Panc1 (cell line): ENCODE measurements at regions not wholly inside any gene's neighbourhood (a gene's known extent, or its start where the extent isn't known, plus 50 kb on each side); places are given as distances from the start of the nearest gene placed in this dataset.

Source experiments
- CTCF ChIP-seq: fragments of 450-650 bp; IDR thresholded peaks from 2 replicates; pipeline ENCODE4 v1.5.1; 2017; ENCODE audit warnings: mild to moderate bottlenecking
- POLR2AphosphoS5 ChIP-seq: IDR thresholded peaks from 2 replicates; pipeline ENCODE4 v1.6.1; 2012; ENCODE audit warnings: mild to moderate bottlenecking, low read depth, low read length, moderate library complexity
- TCF7L2 ChIP-seq: IDR thresholded peaks from 2 replicates; pipeline ENCODE4 v1.6.1; 2011; ENCODE audit warnings: mild to moderate bottlenecking, low read depth, low read length, inconsistent platforms

- TF ChIP-seq CTCF (no peak; the same call in 1 of the 2 replicates), POLR2AphosphoS5 (no peak), TCF7L2 (no peak)
Observed at GRCh38 chr9:82903503-82903902, 159.4 kb downstream of the RASEF start.
